HG02759 (cell line): ENCODE measurements at regions not wholly inside any gene's neighbourhood (a gene's known extent, or its start where the extent isn't known, plus 50 kb on each side); places are given as distances from the start of the nearest gene placed in this dataset.

ENCODE experiments used
- ATAC-seq: cut with Tn5 transposase; IDR thresholded peaks from one replicate; pipeline ENCODE4 v1.9.1; 2021; ENCODE audit warnings: mild to moderate bottlenecking, moderate library complexity; ENCODE audit not compliant: unreplicated experiment

DNA sequence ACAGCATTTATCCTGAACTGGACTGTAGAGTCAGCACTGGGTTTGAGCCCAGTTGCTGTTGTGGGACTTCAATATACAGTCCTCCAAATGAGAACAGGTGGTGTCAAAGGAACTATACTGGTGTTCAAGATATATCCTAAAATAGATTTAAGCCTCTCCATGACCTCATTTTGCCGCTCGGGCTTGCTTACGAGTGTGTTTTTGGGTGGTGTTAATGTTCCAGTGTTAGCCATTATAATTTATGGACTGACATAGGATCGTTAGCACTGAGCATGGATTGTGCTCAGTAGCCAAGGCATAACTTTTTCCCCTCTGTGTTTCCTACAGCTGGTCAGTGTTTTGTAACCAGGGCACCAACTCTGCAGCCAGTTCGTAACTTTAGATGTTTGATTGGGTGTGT lies 306.6 kb downstream of the SPATA31D1 start:
- ATAC-seq, result no peak

DNA sequence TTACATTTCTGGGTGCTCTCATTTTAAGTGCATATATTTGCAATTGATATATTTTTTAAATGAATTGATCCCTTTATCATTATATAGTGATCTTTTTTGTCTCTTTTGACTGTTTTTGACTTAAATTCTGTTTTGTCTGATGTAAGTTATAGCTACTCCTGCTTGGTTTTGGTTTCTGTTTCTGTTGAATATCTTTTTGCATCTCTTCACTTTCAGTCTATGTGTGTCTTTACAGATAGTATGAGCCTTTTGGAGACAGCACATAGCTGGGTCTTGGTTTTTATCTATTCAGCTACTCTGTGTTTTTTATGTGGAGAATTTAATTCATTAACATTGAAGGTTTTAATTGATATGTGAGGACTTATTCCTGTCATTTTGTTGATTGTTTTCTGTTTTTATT lies 311.3 kb downstream of the SPATA31D1 start:
- ATAC-seq, result no peak

DNA sequence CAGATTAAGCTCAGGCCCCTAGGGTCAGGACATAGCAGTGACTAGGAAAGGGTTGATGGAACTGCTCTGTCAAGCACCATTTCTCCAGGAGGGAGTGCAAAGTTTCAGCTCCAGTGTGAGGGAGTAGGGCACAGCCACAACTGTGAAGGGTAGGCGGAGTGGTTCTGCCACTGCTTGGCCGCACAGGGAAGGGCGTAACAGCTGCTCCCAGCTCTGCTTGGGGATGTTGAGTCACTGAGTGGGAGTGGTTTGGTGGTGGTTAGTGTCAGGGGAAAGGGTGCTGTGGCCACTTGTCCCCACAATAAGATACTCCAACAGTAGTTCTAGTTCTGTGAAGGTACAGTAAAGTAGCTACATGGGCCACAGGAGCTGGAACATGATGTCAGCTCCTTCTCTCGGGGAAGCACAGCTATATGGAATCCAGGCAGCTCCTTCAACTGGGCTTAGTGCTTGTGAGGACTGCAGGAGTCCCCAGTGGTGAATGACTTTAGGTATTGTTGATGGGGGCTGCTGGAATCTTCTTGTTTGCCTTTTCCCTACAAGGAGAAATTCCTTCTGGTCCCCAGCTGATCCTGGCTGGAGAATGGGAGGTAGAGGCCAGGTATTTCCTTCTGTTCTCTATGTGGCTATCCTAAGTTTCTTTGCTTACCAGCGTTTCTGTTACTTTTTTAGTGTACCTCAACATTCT lies 314.5 kb downstream of the SPATA31D1 start:
- ATAC-seq, result no peak

DNA sequence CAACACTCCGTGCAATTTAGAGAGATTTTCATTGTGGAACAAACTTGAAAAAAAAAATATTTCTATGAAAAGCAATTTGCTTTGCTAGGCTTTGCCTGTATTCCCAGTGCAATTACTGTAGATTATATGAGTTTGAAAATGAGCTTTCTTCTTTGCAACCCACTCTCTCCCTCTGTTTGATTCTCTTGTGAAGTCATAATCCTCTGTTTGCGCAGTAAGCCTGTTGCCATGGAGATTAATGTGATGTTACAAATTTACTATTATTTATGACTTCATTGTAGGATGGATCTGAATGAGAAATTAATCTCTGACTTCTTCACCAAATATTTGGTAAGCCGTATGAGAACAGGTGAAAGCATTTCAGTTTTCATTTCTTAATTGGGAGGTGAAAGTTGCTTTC lies 320.3 kb downstream of the SPATA31D1 start:
- ATAC-seq, result no peak

DNA sequence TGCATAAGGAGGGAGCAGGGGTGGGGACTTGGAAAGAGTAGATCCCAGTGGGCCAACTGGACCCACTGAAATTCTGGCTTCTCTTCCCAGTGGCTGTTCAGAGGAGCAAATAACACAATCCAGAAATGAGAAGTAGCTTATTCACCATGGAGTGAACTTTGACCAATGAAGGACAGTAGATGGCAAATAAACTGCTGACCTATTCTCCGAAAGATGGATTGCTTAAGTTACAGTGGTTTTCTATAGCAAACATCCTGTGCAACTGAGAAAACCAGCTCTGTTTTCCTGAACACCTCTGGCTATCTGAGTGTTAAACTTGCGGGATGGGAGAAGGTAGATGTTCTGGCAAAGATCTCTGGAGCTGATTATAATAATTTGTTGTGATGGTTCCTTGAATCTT lies 325.1 kb downstream of the SPATA31D1 start:
- ATAC-seq, result no peak

DNA sequence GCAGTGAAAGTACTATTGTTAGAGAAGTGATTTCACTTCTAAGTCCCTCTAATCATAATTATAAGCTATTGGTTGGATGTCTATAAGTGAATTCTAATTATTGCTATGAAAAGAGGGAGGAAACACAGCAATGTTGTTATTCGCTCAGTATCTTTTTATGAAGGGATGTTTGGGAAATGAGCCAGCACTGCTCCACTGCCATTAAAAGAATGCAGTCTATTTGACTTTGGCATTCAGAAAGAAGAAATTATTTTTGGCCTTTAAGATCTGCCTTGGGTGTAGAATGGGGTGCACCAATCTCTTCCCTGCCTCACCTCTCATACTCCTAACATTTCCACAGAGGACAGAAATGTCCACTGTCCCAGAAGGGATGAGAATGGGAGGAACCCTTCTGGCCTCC lies 332.0 kb downstream of the SPATA31D1 start:
- ATAC-seq, result no peak

GRCh38 chr9:82325907-82326306 lies 337.3 kb downstream of the SPATA31D1 start:
- no peak for ATAC-seq

DNA sequence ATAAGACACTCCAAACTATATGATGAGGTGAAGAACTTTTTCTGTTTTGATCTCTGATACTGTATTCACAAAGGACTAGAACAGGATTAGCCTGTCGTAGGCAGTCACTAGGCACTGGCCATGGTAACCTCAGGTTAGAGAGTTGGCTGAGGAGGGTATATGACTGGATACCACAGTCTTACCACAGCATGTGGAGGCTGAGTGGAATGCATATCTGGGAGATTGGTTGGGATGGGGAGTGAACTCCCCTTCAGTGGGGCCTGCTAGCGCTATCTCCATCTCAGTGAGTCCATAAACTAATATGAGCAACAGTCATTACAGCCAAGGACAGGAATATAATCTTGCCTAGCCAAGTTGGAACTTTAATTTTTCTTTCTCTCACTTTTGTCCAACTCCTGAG lies 339.1 kb downstream of the SPATA31D1 start:
- no peak for ATAC-seq

DNA sequence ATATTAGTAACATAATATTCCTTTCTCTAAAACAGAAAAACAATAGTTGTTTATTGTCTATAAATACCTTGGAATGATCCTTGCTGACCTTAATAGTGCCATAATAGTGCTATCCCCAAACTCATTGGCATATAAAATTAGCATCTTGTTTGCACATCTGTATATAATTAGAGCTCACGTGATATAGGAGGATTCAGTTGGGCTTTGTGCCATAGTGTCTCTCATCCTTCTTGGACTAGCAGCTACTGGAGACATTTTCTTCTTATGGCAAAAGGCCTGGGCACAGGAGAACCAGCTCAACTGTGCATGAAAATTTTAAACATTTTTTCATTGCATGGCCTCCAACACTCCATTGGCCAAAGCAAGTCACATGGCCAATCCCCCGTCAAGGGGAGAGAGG lies 342.5 kb downstream of the SPATA31D1 start:
- no peak for ATAC-seq

DNA sequence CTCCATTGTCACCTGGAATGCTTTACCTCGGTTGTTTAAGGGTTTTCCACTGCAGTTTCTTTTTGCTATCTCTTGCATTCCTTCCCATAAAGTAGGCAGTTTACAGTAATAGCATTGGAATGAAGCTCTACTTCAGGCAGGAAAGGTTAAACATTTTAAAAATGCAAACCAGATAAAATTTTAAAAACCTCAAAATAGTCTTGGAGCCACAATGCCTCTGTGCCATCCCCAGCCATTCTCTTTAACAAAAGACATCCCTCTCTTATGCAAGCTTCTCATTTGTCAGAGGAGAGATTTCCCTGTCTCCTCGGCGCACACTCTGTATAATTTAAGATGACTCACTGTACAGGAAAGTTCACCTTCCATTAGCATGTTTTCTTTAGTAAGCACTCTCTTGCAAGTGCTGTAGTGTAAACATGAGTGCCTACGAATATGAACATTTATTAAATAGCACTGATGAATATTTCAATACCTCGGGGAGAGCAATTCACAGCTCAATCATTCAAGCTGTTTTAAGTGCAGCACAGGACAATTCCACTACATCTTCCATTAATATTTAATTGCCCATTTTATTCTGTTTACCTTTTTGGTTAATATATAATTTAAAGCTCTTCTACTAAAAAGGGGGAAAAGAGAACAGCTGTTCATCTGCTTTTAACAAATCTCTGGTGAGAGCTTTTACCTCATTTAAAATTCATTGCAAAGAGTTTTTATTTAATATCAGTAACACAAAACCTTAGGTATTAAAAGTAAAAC lies 343.6 kb downstream of the SPATA31D1 start:
- no peak for ATAC-seq

DNA sequence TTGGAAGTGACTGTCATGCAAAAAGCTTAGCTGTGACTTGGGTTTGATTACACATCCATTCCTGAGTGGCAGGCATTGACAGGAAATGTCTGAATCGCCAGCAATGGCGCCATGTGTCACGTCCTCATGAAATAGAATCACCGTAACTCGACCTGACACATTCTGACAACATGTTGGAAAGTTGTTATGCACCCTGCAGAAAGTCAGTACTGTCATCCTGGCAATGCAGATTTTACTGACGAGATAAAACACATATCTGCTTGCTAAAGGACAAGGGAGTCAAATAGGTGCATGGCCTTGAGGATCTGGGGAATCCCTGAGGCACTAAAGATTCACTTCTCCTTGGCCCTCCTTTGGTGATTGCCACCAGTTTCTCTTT lies 344.2 kb downstream of the SPATA31D1 start:
- no peak for ATAC-seq

DNA sequence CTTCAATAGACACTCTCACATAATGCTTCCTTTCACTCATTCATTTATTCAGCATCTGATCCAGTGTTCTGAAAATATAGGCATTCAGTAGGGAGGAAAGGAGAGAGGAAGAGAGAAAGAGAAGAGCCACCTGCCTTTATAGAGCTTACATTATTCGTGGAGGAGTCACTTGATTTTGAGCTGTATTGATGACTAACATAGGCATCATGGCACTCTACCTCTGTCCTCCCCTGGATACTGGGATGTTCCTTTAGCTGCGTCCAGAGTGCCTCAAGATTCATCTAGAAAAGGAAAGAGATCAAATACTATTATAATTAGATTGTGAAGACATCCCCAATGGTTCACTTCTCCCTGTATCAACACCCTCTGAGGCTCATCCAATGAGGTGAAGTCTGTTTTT lies 345.1 kb downstream of the SPATA31D1 start:
- ATAC-seq, result no peak

DNA sequence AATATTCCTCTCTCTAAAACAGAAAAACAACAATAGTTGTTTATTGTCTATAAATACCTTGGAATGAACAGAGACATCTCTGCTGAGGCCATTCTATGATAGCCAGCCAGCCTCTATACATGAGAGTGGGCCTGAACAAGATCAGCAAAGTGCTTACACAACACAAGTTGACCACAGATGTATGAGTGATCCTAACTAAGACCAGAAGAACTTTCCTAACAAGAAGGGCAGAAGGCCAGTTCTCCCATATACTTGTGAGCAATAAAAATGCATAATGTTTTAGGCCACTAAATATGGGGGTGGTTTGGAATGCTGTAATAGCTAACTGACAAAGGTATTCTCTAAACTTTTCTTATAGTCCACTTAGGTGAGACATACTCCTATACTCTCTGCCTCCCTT lies 345.7 kb downstream of the SPATA31D1 start:
- no peak for ATAC-seq

DNA sequence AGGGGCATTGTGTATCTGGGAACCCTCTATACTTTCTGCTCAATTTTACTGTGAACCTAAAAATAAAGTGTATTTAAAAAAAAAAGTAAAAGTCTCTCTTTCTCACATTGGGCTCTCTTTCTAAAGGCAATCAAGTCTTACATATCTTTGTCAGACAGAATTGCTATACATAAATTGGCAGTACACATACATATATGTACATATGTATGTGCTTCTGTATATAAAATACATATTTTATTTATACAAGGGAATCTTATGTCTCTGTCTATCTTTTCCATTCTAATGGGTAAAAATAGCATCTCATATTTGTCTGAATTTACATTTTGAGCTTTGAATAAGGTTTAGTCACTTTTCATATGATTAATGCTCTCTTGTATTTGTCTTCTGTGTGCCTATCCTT lies 348.8 kb downstream of the SPATA31D1 start:
- ATAC-seq, result no peak

DNA sequence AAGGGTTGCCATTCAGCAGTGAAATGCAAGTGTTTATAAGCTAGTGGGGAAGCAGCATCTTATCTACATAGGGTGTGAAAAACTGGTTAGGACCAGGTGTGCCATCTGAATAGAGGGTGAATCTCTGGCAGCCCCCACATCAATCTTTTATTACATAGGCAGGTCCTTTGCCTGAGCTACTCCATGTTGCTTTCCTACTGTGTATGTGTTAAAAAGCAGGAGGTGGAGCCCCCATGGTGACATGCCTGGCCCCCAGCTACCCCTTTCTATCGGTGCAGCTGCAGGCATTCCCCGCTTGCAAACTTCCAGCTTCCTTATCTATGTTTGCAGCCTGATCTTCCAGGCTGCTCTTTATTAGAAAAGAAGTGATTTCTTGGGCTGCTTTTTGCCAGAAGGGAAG lies 353.5 kb downstream of the SPATA31D1 start:
- ATAC-seq, result no peak

DNA sequence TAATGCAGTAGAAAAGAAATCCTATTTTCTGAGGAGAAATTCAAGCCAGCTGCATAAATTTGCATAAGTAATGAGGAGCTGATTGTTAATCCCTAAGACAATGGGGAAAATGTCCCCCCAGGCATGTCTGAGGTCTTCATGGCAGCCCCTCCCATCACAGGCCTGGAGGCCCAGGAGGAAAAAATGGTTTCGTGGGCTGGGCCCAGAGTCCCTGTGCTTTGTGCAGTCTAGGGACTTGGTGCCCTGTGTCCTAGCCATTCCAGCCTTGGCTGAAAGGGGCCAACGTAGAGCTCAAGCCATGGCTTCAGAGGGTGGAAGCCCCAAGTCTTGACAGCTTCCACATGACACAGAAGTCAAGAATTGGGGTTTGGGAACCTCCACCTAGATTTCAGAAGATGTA lies 357.5 kb downstream of the SPATA31D1 start:
- ATAC-seq, result no peak

DNA sequence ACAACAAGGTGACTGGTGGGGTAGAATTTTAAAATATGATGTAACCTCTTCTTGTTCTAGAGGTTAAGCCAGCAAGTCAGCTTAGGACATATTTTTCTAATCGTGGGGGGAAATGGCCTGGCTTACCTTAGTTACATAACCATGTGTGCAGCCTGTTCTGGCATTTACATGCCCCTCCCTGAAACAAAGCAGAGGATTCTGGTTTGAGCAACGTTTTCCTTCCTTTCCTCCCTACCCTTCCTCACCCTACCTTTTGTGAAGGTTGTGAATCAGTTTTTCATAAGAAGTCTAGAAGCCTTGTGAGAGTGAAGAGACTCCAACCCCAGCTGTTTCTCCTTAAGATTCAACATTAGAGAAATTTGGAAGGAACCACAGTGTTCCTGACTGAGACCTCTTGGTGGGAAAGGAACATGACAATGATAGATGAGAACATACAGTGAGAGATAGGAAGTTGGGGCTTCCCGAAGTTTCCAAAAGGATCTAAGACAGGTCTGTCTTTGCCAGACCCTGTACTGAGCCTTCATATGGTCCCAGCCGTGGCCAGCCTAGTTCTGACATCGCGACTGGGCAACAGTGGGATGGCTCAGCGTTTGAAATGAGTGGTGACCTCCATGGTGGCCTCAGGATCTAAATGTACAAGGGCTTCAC lies 365.2 kb downstream of the SPATA31D1 start:
- no peak for ATAC-seq

- no peak for ATAC-seq
These were observed 365.7 kb downstream of the SPATA31D1 start for GRCh38 chr9:82354279-82354659.

DNA sequence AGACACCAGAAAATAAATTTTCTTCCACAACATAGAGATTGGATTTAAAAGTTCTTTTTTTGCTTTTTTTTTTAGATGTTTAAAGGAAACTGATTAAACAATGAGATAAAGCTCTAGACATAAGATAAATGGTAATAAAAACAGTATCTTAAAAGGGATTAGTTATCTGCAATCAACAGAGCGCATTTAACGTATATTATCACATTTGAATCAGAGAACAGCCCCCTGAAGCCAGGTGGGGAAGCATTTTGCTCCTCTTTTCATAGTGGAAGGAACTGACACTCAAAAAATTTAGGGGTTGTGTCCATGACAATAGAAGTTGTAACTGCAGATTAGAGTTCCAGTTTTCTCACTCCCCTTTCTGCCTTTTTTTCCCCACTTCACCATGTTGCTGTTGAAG lies 367.6 kb downstream of the SPATA31D1 start:
- ATAC-seq, result no peak

- no peak for ATAC-seq
These were observed 368.3 kb downstream of the SPATA31D1 start for GRCh38 chr9:82356871-82357270.

GRCh38 chr9:82363198-82363597 lies 374.6 kb downstream of the SPATA31D1 start:
- ATAC-seq, result no peak

DNA sequence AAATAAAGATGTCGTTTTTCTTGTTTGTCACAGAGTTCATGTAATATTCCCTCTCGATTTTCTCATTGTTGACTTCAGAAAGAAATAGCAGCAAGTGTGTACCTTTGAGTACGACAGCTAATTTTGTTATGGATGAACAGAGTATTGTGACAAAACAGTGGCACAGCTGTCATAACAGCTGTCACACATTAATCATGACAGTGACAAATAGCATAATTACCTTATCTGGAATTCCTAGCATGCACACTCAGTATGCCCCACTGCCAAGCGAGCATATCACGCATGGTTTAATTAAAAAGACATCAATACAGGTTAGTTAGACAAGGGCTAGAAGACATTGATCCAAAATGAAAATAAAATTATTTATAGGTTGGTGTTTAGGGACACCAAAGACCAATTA lies 375.1 kb downstream of the SPATA31D1 start:
- ATAC-seq, result no peak
